Neural crest cell (in vitro differentiated cells): ENCODE measurements at regions not wholly inside any gene's neighbourhood (a gene's known extent, or its start where the extent isn't known, plus 50 kb on each side); places are given as distances from the start of the nearest gene placed in this dataset.
"Not testable (repeated sequence)": the region's sequence is repeated elsewhere in the genome, so short reads cannot be mapped to it uniquely, and the experiment has no call there.

ENCODE experiments used
- DNase-seq: peaks from one replicate; pipeline ENCODE4 v3.0.0; 2021; ENCODE audit warnings: low read depth, mixed read lengths, low spot score
- H3K27ac Mint-ChIP-seq: one replicate; pipeline ENCODE4 v1.8.0; 2021; ENCODE audit warnings: mild to moderate bottlenecking, mixed read lengths; ENCODE audit not compliant: unreplicated experiment
- H3K27me3 Mint-ChIP-seq: 2 replicates; pipeline ENCODE4 v1.8.0; 2021; ENCODE audit warnings: low read depth, mild to moderate bottlenecking, mixed read lengths
- H3K36me3 Mint-ChIP-seq: 2 replicates; pipeline ENCODE4 v1.8.0; 2021; ENCODE audit warnings: low read depth, mild to moderate bottlenecking, mixed read lengths
- H3K4me1 Mint-ChIP-seq: 2 replicates; pipeline ENCODE4 v1.8.0; 2021; ENCODE audit warnings: mixed read lengths
- H3K4me3 Mint-ChIP-seq: one replicate; pipeline ENCODE4 v1.8.0; 2021; ENCODE audit warnings: mild to moderate bottlenecking, mixed read lengths
- H3K9me3 Mint-ChIP-seq: 2 replicates; pipeline ENCODE4 v1.8.0; 2021; ENCODE audit warnings: mixed read lengths
- CTCF ChIP-seq: fragments of 200-600 bp; sonication (generic); conservative IDR thresholded peaks from 2 replicates; pipeline ENCODE4 v1.5.0; 2021; ENCODE audit warnings: antibody characterized with exemption, mild to moderate bottlenecking

GRCh38 chr6:145099713-145100112 lies 635.6 kb downstream of the EPM2A start:
- no peak for TF ChIP-seq CTCF
- Mint-ChIP-seq H3K9me3 (peaks cover 10% of the 10 kb centered on the region), H3K27ac (no peak overlapping the region), H3K36me3 (peaks cover 3% of the 10 kb centered on the region), H3K4me3 (no peak overlapping the region), H3K4me1 (no peaks in the 10 kb centered on the region), H3K27me3 (no peaks in the 10 kb centered on the region)
- no peak for DNase-seq

GRCh38 chr6:145110109-145110508 lies 625.2 kb downstream of the EPM2A start:
- TF ChIP-seq CTCF, result no peak
- peaks cover 4% of the 10 kb centered on the region for H3K9me3 Mint-ChIP-seq
- peaks cover 7% of the 10 kb centered on the region for H3K4me1 Mint-ChIP-seq
- no peak overlapping the region for H3K27ac Mint-ChIP-seq
- no peaks in the 10 kb centered on the region for H3K27me3 Mint-ChIP-seq
- H3K4me3 Mint-ChIP-seq, result no peak overlapping the region
- H3K36me3 Mint-ChIP-seq, result peaks cover 3% of the 10 kb centered on the region
- DNase-seq, result no peak

- H3K9me3 Mint-ChIP-seq, H3K4me3 Mint-ChIP-seq, H3K4me1 Mint-ChIP-seq, H3K27ac Mint-ChIP-seq, H3K36me3 Mint-ChIP-seq, DNase-seq, H3K27me3 Mint-ChIP-seq: not testable (repeated sequence)
These were observed 623.9 kb downstream of the EPM2A start for GRCh38 chr6:145111407-145111806.

- Mint-ChIP-seq H3K36me3 (peaks cover 3% of the 10 kb centered on the region), H3K9me3 (no peaks in the 10 kb centered on the region), H3K4me3 (no peak overlapping the region), H3K27me3 (no peaks in the 10 kb centered on the region), H3K27ac (no peak overlapping the region), H3K4me1 (peaks cover 7% of the 10 kb centered on the region)
- DNase-seq, result no peak
- no peak for TF ChIP-seq CTCF
These were observed 622.6 kb downstream of the EPM2A start for GRCh38 chr6:145112711-145113148.

GRCh38 chr6:145115638-145116037 lies 619.7 kb downstream of the EPM2A start:
- Mint-ChIP-seq H3K27ac (no peak overlapping the region), H3K27me3 (no peaks in the 10 kb centered on the region), H3K4me1 (peaks cover 7% of the 10 kb centered on the region), H3K4me3 (no peak overlapping the region), H3K36me3 (peaks cover 3% of the 10 kb centered on the region), H3K9me3 (no peaks in the 10 kb centered on the region)
- no peak for DNase-seq
- no peak for TF ChIP-seq CTCF

GRCh38 chr6:145116591-145117178 lies 618.6 kb downstream of the EPM2A start:
- Mint-ChIP-seq H3K36me3 (peaks cover 3% of the 10 kb centered on the region), H3K4me1 (peaks cover 7% of the 10 kb centered on the region), H3K27me3 (no peaks in the 10 kb centered on the region), H3K4me3 (no peak overlapping the region), H3K9me3 (no peaks in the 10 kb centered on the region), H3K27ac (no peak overlapping the region)
- no peak for TF ChIP-seq CTCF
- no peak for DNase-seq
